ENCODE measurements at regions not wholly inside any gene's neighbourhood (a gene's known extent, or its start where the extent isn't known, plus 50 kb on each side); places are given as distances from the start of the nearest gene placed in this dataset.

- Mint-ChIP-seq H3K36me3 (no peaks in the 10 kb centered on the region), H3K4me1 (no peaks in the 10 kb centered on the region), H3K27me3 (peaks cover 4 to 14% (median 12%) of the 10 kb centered on the region in 5 donors), H3K4me3 (no peak overlapping the region), H3K27ac (no peak overlapping the region), H3K9me3 (peaks cover 0 to 11% (median 3%) of the 10 kb centered on the region in 11 donors)
- intact Hi-C loops (cut with micrococcal nuclease): no loop called here
- H3K9me3 ChIP-seq (ENCODE audit: control insufficient read depth in 2 of 3, low read length in 3 of 3): no peaks in the 10 kb centered on the region
- no peak for ATAC-seq
- ChIA-PET POLR2A (interaction anchor here (0.7 kb wide), 1 partner anchor 28 kb away, joined by 3 read pairs; no protein-coding TSS in a partner anchor), CTCF (no interaction called here)
- no peak overlapping the region for H3K4me3 ChIP-seq (ENCODE audit: low read length)
- DNase-seq: no peak
- no peaks in the 10 kb centered on the region for H3K27me3 ChIP-seq (ENCODE audit: control insufficient read depth in 2 of 2, insufficient read depth in 2 of 2, low read length in 2 of 2)
- no peaks in the 10 kb centered on the region for H3K4me1 ChIP-seq (ENCODE audit: control insufficient read depth in 2 of 2, insufficient read depth in 2 of 2, low read length in 2 of 2)
- no peak overlapping the region for H3K27ac ChIP-seq (ENCODE audit: low read depth, low read length)
- no peaks in the 10 kb centered on the region for H3K36me3 ChIP-seq (ENCODE audit: control insufficient read depth in 2 of 3, insufficient read depth in 3 of 3, low read length in 3 of 3)
Measured at GRCh38 chr7:37532636-37533035, 84.0 kb upstream of the ELMO1 start.

GRCh38 chr7:37534893-37535610 is 86.4 kb upstream of the ELMO1 start:
- H3K27ac Mint-ChIP-seq: no peak overlapping the region
- CTCF ChIA-PET: interaction anchor here (0.7 kb wide), 1 partner anchor 491 kb away, joined by 3 read pairs; no protein-coding TSS in a partner anchor
- H3K4me3 ChIP-seq (ENCODE audit: low read length): no peak overlapping the region
- H3K4me1 Mint-ChIP-seq: no peaks in the 10 kb centered on the region
- no peaks in the 10 kb centered on the region for H3K27me3 ChIP-seq (ENCODE audit: control insufficient read depth in 2 of 2, insufficient read depth in 2 of 2, low read length in 2 of 2)
- no peaks in the 10 kb centered on the region for H3K4me1 ChIP-seq (ENCODE audit: control insufficient read depth in 2 of 2, insufficient read depth in 2 of 2, low read length in 2 of 2)
- POLR2A ChIA-PET: no interaction called here
- DNase-seq (no peak), ATAC-seq (no peak)
- peaks cover 0 to 11% (median 3%) of the 10 kb centered on the region in 11 donors for H3K9me3 Mint-ChIP-seq
- intact Hi-C loops (cut with micrococcal nuclease): no loop called here
- no peaks in the 10 kb centered on the region for H3K9me3 ChIP-seq (ENCODE audit: control insufficient read depth in 2 of 3, low read length in 3 of 3)
- peaks cover 4 to 14% (median 12%) of the 10 kb centered on the region in 5 donors for H3K27me3 Mint-ChIP-seq
- no peaks in the 10 kb centered on the region for H3K36me3 ChIP-seq (ENCODE audit: control insufficient read depth in 2 of 3, insufficient read depth in 3 of 3, low read length in 3 of 3)
- no peaks in the 10 kb centered on the region for H3K36me3 Mint-ChIP-seq
- H3K4me3 Mint-ChIP-seq: no peak overlapping the region
- H3K27ac ChIP-seq (ENCODE audit: low read depth, low read length): no peak overlapping the region

- no peaks in the 10 kb centered on the region for H3K36me3 Mint-ChIP-seq
- Histone ChIP-seq H3K9me3 (ENCODE audit: control insufficient read depth in 2 of 3, low read length in 3 of 3) (no peaks in the 10 kb centered on the region), H3K4me3 (ENCODE audit: low read length) (no peak overlapping the region), H3K36me3 (ENCODE audit: control insufficient read depth in 2 of 3, insufficient read depth in 3 of 3, low read length in 3 of 3) (no peaks in the 10 kb centered on the region), H3K27me3 (ENCODE audit: control insufficient read depth in 2 of 2, insufficient read depth in 2 of 2, low read length in 2 of 2) (no peaks in the 10 kb centered on the region), H3K4me1 (ENCODE audit: control insufficient read depth in 2 of 2, insufficient read depth in 2 of 2, low read length in 2 of 2) (no peaks in the 10 kb centered on the region), H3K27ac (ENCODE audit: low read depth, low read length) (no peak overlapping the region)
- ATAC-seq (no peak), DNase-seq (no peak)
- intact Hi-C loops (cut with micrococcal nuclease): no loop called here
- ChIA-PET POLR2A (no interaction called here), CTCF (no interaction called here)
- H3K9me3 Mint-ChIP-seq: peaks cover 0 to 11% (median 4%) of the 10 kb centered on the region in 11 donors
- no peak overlapping the region for H3K4me3 Mint-ChIP-seq
- H3K27me3 Mint-ChIP-seq: peaks cover 4 to 14% (median 12%) of the 10 kb centered on the region in 5 donors
- H3K27ac Mint-ChIP-seq: no peak overlapping the region
- H3K4me1 Mint-ChIP-seq: no peaks in the 10 kb centered on the region
Measured at GRCh38 chr7:37535841-37536240, 87.2 kb upstream of the ELMO1 start.

- Histone ChIP-seq H3K4me1 (ENCODE audit: control insufficient read depth in 2 of 2, insufficient read depth in 2 of 2, low read length in 2 of 2) (no peaks in the 10 kb centered on the region), H3K36me3 (ENCODE audit: control insufficient read depth in 2 of 3, insufficient read depth in 3 of 3, low read length in 3 of 3) (no peaks in the 10 kb centered on the region), H3K4me3 (ENCODE audit: low read length) (no peak overlapping the region), H3K9me3 (ENCODE audit: control insufficient read depth in 2 of 3, low read length in 3 of 3) (no peaks in the 10 kb centered on the region), H3K27me3 (ENCODE audit: control insufficient read depth in 2 of 2, insufficient read depth in 2 of 2, low read length in 2 of 2) (no peaks in the 10 kb centered on the region), H3K27ac (ENCODE audit: low read depth, low read length) (no peak overlapping the region)
- ChIA-PET CTCF (interaction anchor here (0.7 kb wide), 1 partner anchor 181 kb away, joined by 3 read pairs; no protein-coding TSS in a partner anchor), POLR2A (no interaction called here)
- DNase-seq (no peak), ATAC-seq (no peak)
- Mint-ChIP-seq H3K9me3 (peaks cover 0 to 11% (median 4%) of the 10 kb centered on the region in 11 donors), H3K27me3 (peaks cover 4 to 13% (median 8%) of the 10 kb centered on the region in 5 donors), H3K4me1 (no peaks in the 10 kb centered on the region), H3K4me3 (no peak overlapping the region), H3K36me3 (no peaks in the 10 kb centered on the region), H3K27ac (no peak overlapping the region)
- intact Hi-C loops (cut with micrococcal nuclease): no loop called here
Measured at GRCh38 chr7:37536706-37537105, 88.0 kb upstream of the ELMO1 start.

- CTCF ChIA-PET: no interaction called here
- Mint-ChIP-seq H3K4me1 (no peaks in the 10 kb centered on the region), H3K9me3 (peaks cover 0 to 11% (median 4%) of the 10 kb centered on the region in 11 donors), H3K4me3 (no peak overlapping the region), H3K36me3 (no peaks in the 10 kb centered on the region), H3K27me3 (peaks cover 4 to 13% (median 8%) of the 10 kb centered on the region in 5 donors), H3K27ac (no peak overlapping the region)
- H3K4me1 ChIP-seq (ENCODE audit: control insufficient read depth in 2 of 2, insufficient read depth in 2 of 2, low read length in 2 of 2): no peaks in the 10 kb centered on the region
- ATAC-seq (no peak), DNase-seq (no peak)
- no peak overlapping the region for H3K27ac ChIP-seq (ENCODE audit: low read depth, low read length)
- H3K9me3 ChIP-seq (ENCODE audit: control insufficient read depth in 2 of 3, low read length in 3 of 3): no peaks in the 10 kb centered on the region
- H3K4me3 ChIP-seq (ENCODE audit: low read length): no peak overlapping the region
- no peaks in the 10 kb centered on the region for H3K27me3 ChIP-seq (ENCODE audit: control insufficient read depth in 2 of 2, insufficient read depth in 2 of 2, low read length in 2 of 2)
- no peaks in the 10 kb centered on the region for H3K36me3 ChIP-seq (ENCODE audit: control insufficient read depth in 2 of 3, insufficient read depth in 3 of 3, low read length in 3 of 3)
- POLR2A ChIA-PET: no interaction called here
- intact Hi-C loops (cut with micrococcal nuclease): no loop called here
Measured at GRCh38 chr7:37537439-37537838, 88.8 kb upstream of the ELMO1 start.

- Histone ChIP-seq H3K27ac (ENCODE audit: low read depth, low read length) (no peak overlapping the region), H3K4me1 (ENCODE audit: control insufficient read depth in 2 of 2, insufficient read depth in 2 of 2, low read length in 2 of 2) (no peaks in the 10 kb centered on the region), H3K9me3 (ENCODE audit: control insufficient read depth in 2 of 3, low read length in 3 of 3) (no peaks in the 10 kb centered on the region), H3K4me3 (ENCODE audit: low read length) (no peak overlapping the region), H3K27me3 (ENCODE audit: control insufficient read depth in 2 of 2, insufficient read depth in 2 of 2, low read length in 2 of 2) (no peaks in the 10 kb centered on the region), H3K36me3 (ENCODE audit: control insufficient read depth in 2 of 3, insufficient read depth in 3 of 3, low read length in 3 of 3) (no peaks in the 10 kb centered on the region)
- H3K4me3 Mint-ChIP-seq: no peak overlapping the region
- no peak overlapping the region for H3K27ac Mint-ChIP-seq
- H3K36me3 Mint-ChIP-seq: no peaks in the 10 kb centered on the region
- ChIA-PET POLR2A (no interaction called here), CTCF (no interaction called here)
- intact Hi-C loops (cut with micrococcal nuclease): no loop called here
- peaks cover 0 to 4% (median 0%) of the 10 kb centered on the region in 11 donors for H3K9me3 Mint-ChIP-seq
- ATAC-seq (no peak), DNase-seq (no peak)
- H3K4me1 Mint-ChIP-seq: no peaks in the 10 kb centered on the region
- H3K27me3 Mint-ChIP-seq: peaks cover 0 to 9% (median 4%) of the 10 kb centered on the region in 5 donors
Measured at GRCh38 chr7:37538945-37539344, 90.3 kb upstream of the ELMO1 start.

- Histone ChIP-seq H3K36me3 (ENCODE audit: control insufficient read depth in 2 of 3, insufficient read depth in 3 of 3, low read length in 3 of 3) (no peaks in the 10 kb centered on the region), H3K4me1 (ENCODE audit: control insufficient read depth in 2 of 2, insufficient read depth in 2 of 2, low read length in 2 of 2) (no peaks in the 10 kb centered on the region), H3K4me3 (ENCODE audit: low read length) (no peak overlapping the region), H3K27me3 (ENCODE audit: control insufficient read depth in 2 of 2, insufficient read depth in 2 of 2, low read length in 2 of 2) (no peaks in the 10 kb centered on the region), H3K27ac (ENCODE audit: low read depth, low read length) (no peak overlapping the region), H3K9me3 (ENCODE audit: control insufficient read depth in 2 of 3, low read length in 3 of 3) (no peaks in the 10 kb centered on the region)
- no peak overlapping the region for H3K27ac Mint-ChIP-seq
- peaks cover 0 to 8% (median 4%) of the 10 kb centered on the region in 5 donors for H3K27me3 Mint-ChIP-seq
- H3K4me1 Mint-ChIP-seq: no peaks in the 10 kb centered on the region
- CTCF ChIA-PET: no interaction called here
- DNase-seq (no peak), ATAC-seq (no peak)
- no peaks in the 10 kb centered on the region for H3K36me3 Mint-ChIP-seq
- intact Hi-C loops (cut with micrococcal nuclease): no loop called here
- no peak overlapping the region for H3K4me3 Mint-ChIP-seq
- peaks cover 0 to 4% (median 0%) of the 10 kb centered on the region in 11 donors for H3K9me3 Mint-ChIP-seq
- POLR2A ChIA-PET: no interaction called here
Measured at GRCh38 chr7:37540917-37541316, 92.3 kb upstream of the ELMO1 start.

Data from naive thymus-derived CD4-positive, alpha-beta T cell (primary cell).